ENCODE measurements at regions not wholly inside any gene's neighbourhood (a gene's known extent, or its start where the extent isn't known, plus 50 kb on each side); places are given as distances from the start of the nearest gene placed in this dataset.

GRCh38 chr10:108104551-108105156 is 940.1 kb upstream of the SORCS1 start (continued):
- TF ChIP-seq MAX (IDR thresholded peaks at IDR 0.05) = no peak
